ENCODE measurements at regions not wholly inside any gene's neighbourhood (a gene's known extent, or its start where the extent isn't known, plus 50 kb on each side); places are given as distances from the start of the nearest gene placed in this dataset.

GRCh38 chr17:15145621-15146020 lies 119.5 kb downstream of the PMP22 start:
- Histone ChIP-seq H2BK120ac (ENCODE audit: low read depth, low read length) (no peak overlapping the region), H3K9me3 (ENCODE audit: control insufficient read depth, low read length) (no peaks in the 10 kb centered on the region), H3K36me3 (ENCODE audit: control insufficient read depth in 1 of 2, insufficient read depth in 2 of 2, low read depth in 1 of 2, low read length in 2 of 2) (no peaks in the 10 kb centered on the region), H4K8ac (ENCODE audit: low read length) (no peak overlapping the region), H3K27me3 (ENCODE audit: control insufficient read depth in 1 of 2, insufficient read depth in 1 of 2, low read length in 2 of 2) (peaks cover 0 to 4% of the 10 kb centered on the region in 2 experiments), H4K91ac (ENCODE audit: low read length) (no peak overlapping the region), H2BK15ac (ENCODE audit: low read depth, poor library complexity, severe bottlenecking) (no peak overlapping the region), H3K18ac (ENCODE audit: low read depth in 1 of 2, low read length in 2 of 2) (no peak overlapping the region), H3K9ac (ENCODE audit: low read length) (no peak overlapping the region), H2AK5ac (ENCODE audit: low read length, severe bottlenecking) (no peak overlapping the region), H3K4me2 (ENCODE audit: low read length, poor library complexity, severe bottlenecking) (no peak overlapping the region), H3K23ac (ENCODE audit: low read length in 2 of 2) (no peak overlapping the region), H3K14ac (ENCODE audit: low read length in 2 of 2) (no peak overlapping the region), H2BK12ac (ENCODE audit: low read length in 2 of 2) (no peak overlapping the region), H3K4me1 (ENCODE audit: control insufficient read depth, insufficient read depth, low read depth, low read length) (no peaks in the 10 kb centered on the region), H3K27ac (ENCODE audit: low read length, poor library complexity, severe bottlenecking) (no peak overlapping the region), H2AFZ (ENCODE audit: low read depth, low read length) (no peak overlapping the region), H3K79me1 (replicated peaks; ENCODE audit: low read length, poor library complexity, severe bottlenecking) (no peaks in the 10 kb centered on the region), H3K4ac (ENCODE audit: low read depth in 1 of 2, low read length in 2 of 2) (no peak overlapping the region), H2BK5ac (ENCODE audit: low read depth, low read length, poor library complexity, severe bottlenecking) (no peak overlapping the region), H3K4me3 (ENCODE audit: insufficient read depth in 1 of 2, low read depth in 1 of 2, low read length in 2 of 2) (no peak overlapping the region)
- WGBS: 90% methylated on average over 4 of the region's 5 CpGs
- no peak for DNase-seq

GRCh38 chr17:15143524-15143923 lies 121.6 kb downstream of the PMP22 start:
- Histone ChIP-seq H3K4me2 (ENCODE audit: low read length, poor library complexity, severe bottlenecking) (no peak overlapping the region), H3K4ac (ENCODE audit: low read depth in 1 of 2, low read length in 2 of 2) (no peak overlapping the region), H2AK5ac (ENCODE audit: low read length, severe bottlenecking) (no peak overlapping the region), H3K36me3 (ENCODE audit: control insufficient read depth in 1 of 2, insufficient read depth in 2 of 2, low read depth in 1 of 2, low read length in 2 of 2) (no peaks in the 10 kb centered on the region), H2BK15ac (ENCODE audit: low read depth, poor library complexity, severe bottlenecking) (no peak overlapping the region), H3K4me3 (ENCODE audit: insufficient read depth in 1 of 2, low read depth in 1 of 2, low read length in 2 of 2) (no peak overlapping the region), H3K79me1 (replicated peaks; ENCODE audit: low read length, poor library complexity, severe bottlenecking) (no peaks in the 10 kb centered on the region), H4K91ac (ENCODE audit: low read length) (no peak overlapping the region), H3K9me3 (ENCODE audit: control insufficient read depth, low read length) (no peaks in the 10 kb centered on the region), H4K8ac (ENCODE audit: low read length) (no peak overlapping the region), H3K4me1 (ENCODE audit: control insufficient read depth, insufficient read depth, low read depth, low read length) (no peaks in the 10 kb centered on the region), H3K23ac (ENCODE audit: low read length in 2 of 2) (no peak overlapping the region), H3K27me3 (ENCODE audit: control insufficient read depth in 1 of 2, insufficient read depth in 1 of 2, low read length in 2 of 2) (peaks cover 0 to 4% of the 10 kb centered on the region in 2 experiments), H3K27ac (ENCODE audit: low read length, poor library complexity, severe bottlenecking) (no peak overlapping the region), H2BK120ac (ENCODE audit: low read depth, low read length) (no peak overlapping the region), H3K18ac (ENCODE audit: low read depth in 1 of 2, low read length in 2 of 2) (no peak overlapping the region), H3K9ac (ENCODE audit: low read length) (no peak overlapping the region), H2AFZ (ENCODE audit: low read depth, low read length) (no peak overlapping the region), H3K14ac (ENCODE audit: low read length in 2 of 2) (no peak overlapping the region), H2BK5ac (ENCODE audit: low read depth, low read length, poor library complexity, severe bottlenecking) (no peak overlapping the region), H2BK12ac (ENCODE audit: low read length in 2 of 2) (no peak overlapping the region)
- 65% methylated on average over 5 of the region's 6 CpGs for WGBS
- no peak for DNase-seq

GRCh38 chr17:15134363-15134762 lies 130.8 kb downstream of the PMP22 start:
- Histone ChIP-seq H3K9me3 (ENCODE audit: control insufficient read depth, low read length) (no peaks in the 10 kb centered on the region), H3K23ac (ENCODE audit: low read length in 2 of 2) (no peak overlapping the region), H2AK5ac (ENCODE audit: low read length, severe bottlenecking) (no peak overlapping the region), H3K4me1 (ENCODE audit: control insufficient read depth, insufficient read depth, low read depth, low read length) (no peaks in the 10 kb centered on the region), H2BK12ac (ENCODE audit: low read length in 2 of 2) (no peak overlapping the region), H4K8ac (ENCODE audit: low read length) (no peak overlapping the region), H3K27me3 (ENCODE audit: control insufficient read depth in 1 of 2, insufficient read depth in 1 of 2, low read length in 2 of 2) (no peaks in the 10 kb centered on the region), H3K9ac (ENCODE audit: low read length) (no peak overlapping the region), H3K79me1 (replicated peaks; ENCODE audit: low read length, poor library complexity, severe bottlenecking) (no peaks in the 10 kb centered on the region), H3K27ac (ENCODE audit: low read length, poor library complexity, severe bottlenecking) (no peak overlapping the region), H3K4me3 (ENCODE audit: insufficient read depth in 1 of 2, low read depth in 1 of 2, low read length in 2 of 2) (no peak overlapping the region), H3K4me2 (ENCODE audit: low read length, poor library complexity, severe bottlenecking) (no peak overlapping the region), H2AFZ (ENCODE audit: low read depth, low read length) (no peak overlapping the region), H3K14ac (ENCODE audit: low read length in 2 of 2) (no peak overlapping the region), H3K4ac (ENCODE audit: low read depth in 1 of 2, low read length in 2 of 2) (no peak overlapping the region), H4K91ac (ENCODE audit: low read length) (no peak overlapping the region), H2BK120ac (ENCODE audit: low read depth, low read length) (no peak overlapping the region), H2BK5ac (ENCODE audit: low read depth, low read length, poor library complexity, severe bottlenecking) (no peak overlapping the region), H3K18ac (ENCODE audit: low read depth in 1 of 2, low read length in 2 of 2) (no peak overlapping the region), H3K36me3 (ENCODE audit: control insufficient read depth in 1 of 2, insufficient read depth in 2 of 2, low read depth in 1 of 2, low read length in 2 of 2) (no peaks in the 10 kb centered on the region), H2BK15ac (ENCODE audit: low read depth, poor library complexity, severe bottlenecking) (no peak overlapping the region)
- DNase-seq: no peak
- 92% methylated on average over 1 of the region's 2 CpGs for WGBS

- no peak overlapping the region for H3K4ac ChIP-seq (ENCODE audit: low read depth in 1 of 2, low read length in 2 of 2)
- no peaks in the 10 kb centered on the region for H3K27me3 ChIP-seq (ENCODE audit: control insufficient read depth in 1 of 2, insufficient read depth in 1 of 2, low read length in 2 of 2)
- H2BK5ac ChIP-seq (ENCODE audit: low read depth, low read length, poor library complexity, severe bottlenecking): no peak overlapping the region
- no peak overlapping the region for H3K27ac ChIP-seq (ENCODE audit: low read length, poor library complexity, severe bottlenecking)
- no peaks in the 10 kb centered on the region for H3K9me3 ChIP-seq (ENCODE audit: control insufficient read depth, low read length)
- no peak overlapping the region for H3K4me2 ChIP-seq (ENCODE audit: low read length, poor library complexity, severe bottlenecking)
- H3K23ac ChIP-seq (ENCODE audit: low read length in 2 of 2): no peak overlapping the region
- 97% methylated on average over 3 of the region's 4 CpGs for WGBS
- no peaks in the 10 kb centered on the region for H3K36me3 ChIP-seq (ENCODE audit: control insufficient read depth in 1 of 2, insufficient read depth in 2 of 2, low read depth in 1 of 2, low read length in 2 of 2)
- no peak for DNase-seq
- H3K4me1 ChIP-seq (ENCODE audit: control insufficient read depth, insufficient read depth, low read depth, low read length): no peaks in the 10 kb centered on the region
- no peak overlapping the region for H2AK5ac ChIP-seq (ENCODE audit: low read length, severe bottlenecking)
- no peak overlapping the region for H3K9ac ChIP-seq (ENCODE audit: low read length)
- H3K4me3 ChIP-seq (ENCODE audit: insufficient read depth in 1 of 2, low read depth in 1 of 2, low read length in 2 of 2): no peak overlapping the region
- H3K18ac ChIP-seq (ENCODE audit: low read depth in 1 of 2, low read length in 2 of 2): no peak overlapping the region
- no peak overlapping the region for H4K8ac ChIP-seq (ENCODE audit: low read length)
- H2BK120ac ChIP-seq (ENCODE audit: low read depth, low read length): no peak overlapping the region
- no peak overlapping the region for H2BK15ac ChIP-seq (ENCODE audit: low read depth, poor library complexity, severe bottlenecking)
- H4K91ac ChIP-seq (ENCODE audit: low read length): no peak overlapping the region
- H3K14ac ChIP-seq (ENCODE audit: low read length in 2 of 2): no peak overlapping the region
- H3K79me1 ChIP-seq (replicated peaks; ENCODE audit: low read length, poor library complexity, severe bottlenecking): no peaks in the 10 kb centered on the region
- no peak overlapping the region for H2AFZ ChIP-seq (ENCODE audit: low read depth, low read length)
- no peak overlapping the region for H2BK12ac ChIP-seq (ENCODE audit: low read length in 2 of 2)
Measured at GRCh38 chr17:15133826-15134225, 131.3 kb downstream of the PMP22 start.
